OCI-LY7 (cell line): ENCODE measurements at regions not wholly inside any gene's neighbourhood (a gene's known extent, or its start where the extent isn't known, plus 50 kb on each side); places are given as distances from the start of the nearest gene placed in this dataset.
A peak's percentile ranks its signal among the peaks of the same experiment; 100 is the strongest.
"Not testable (repeated sequence)": the region's sequence is repeated elsewhere in the genome, so short reads cannot be mapped to it uniquely, and the experiment has no call there.

ENCODE experiments used
- BruUV-seq: library from RNA; stranded (reverse); fragments of 400-500 nt; replicated peaks from 2 replicates; lab custom pipeline; 2021; lab: Mats Ljungman, UMichigan
- CTCF ChIA-PET: fragments of 300-600 bp; sonication (Branson Sonifier 250); formaldehyde crosslinking; loops from one replicate; lab custom pipeline; 2022; ENCODE audit warnings: antibody characterized with exemption; ENCODE audit not compliant: unreplicated experiment; lab: Charles Lee
- POLR2A ChIA-PET: fragments of 300-600 bp; sonication (Branson Sonifier 250); formaldehyde crosslinking; loops from one replicate; lab custom pipeline; 2022; ENCODE audit warnings: antibody characterized with exemption; lab: Charles Lee
- DNase-seq: peaks from one replicate; pipeline ENCODE4 v3.0.0-alpha.2; 2015; ENCODE audit warnings: low spot score
- H2AFZ ChIP-seq: fragments of 200-600 bp; sonication (generic), shearing (Covaris generic); 2 replicates; pipeline ENCODE4 v1.6.1; 2014; ENCODE audit warnings: mild to moderate bottlenecking, antibody characterized with exemption, low read length, moderate library complexity
- H3K27ac ChIP-seq: fragments of 200-600 bp; sonication (generic); 2 replicates; pipeline ENCODE4 v1.5.1; 2014; ENCODE audit warnings: mixed run types, low read depth, mild to moderate bottlenecking, moderate library complexity, low read length, inconsistent platforms; ENCODE audit not compliant: poor library complexity, severe bottlenecking
- H3K36me3 ChIP-seq: fragments of 200-600 bp; sonication (generic); 2 replicates; pipeline ENCODE4 v1.6.1; 2014; ENCODE audit warnings: mild to moderate bottlenecking, antibody characterized with exemption, low read length, moderate library complexity, mixed read lengths; ENCODE audit not compliant: insufficient read depth
- H3K4me1 ChIP-seq: fragments of 200-600 bp; sonication (generic); 2 replicates; pipeline ENCODE4 v1.5.1; 2014; ENCODE audit warnings: mild to moderate bottlenecking, low read length; ENCODE audit not compliant: insufficient read depth, poor library complexity, severe bottlenecking
- H3K4me2 ChIP-seq: fragments of 200-600 bp; sonication (generic); 2 replicates; pipeline ENCODE4 v1.6.1; 2014; ENCODE audit warnings: mild to moderate bottlenecking, low read length
- H3K4me3 ChIP-seq: fragments of 200-600 bp; sonication (generic); 2 replicates; pipeline ENCODE4 v1.5.1; 2014; ENCODE audit warnings: mild to moderate bottlenecking, low read depth, low read length; ENCODE audit not compliant: poor library complexity, severe bottlenecking
- H3K79me2 ChIP-seq: fragments of 200-600 bp; sonication (generic); 2 replicates; pipeline ENCODE4 v1.6.1; 2016; ENCODE audit warnings: low read depth, mild to moderate bottlenecking, low read length, moderate library complexity, mixed read lengths; ENCODE audit not compliant: insufficient read depth
- H3K9me2 ChIP-seq: fragments of 200-600 bp; sonication (generic); 2 replicates; pipeline ENCODE4 v1.6.1; 2016; ENCODE audit warnings: mild to moderate bottlenecking, low read length, mixed read lengths; ENCODE audit not compliant: insufficient read depth
- H3K9me3 ChIP-seq: fragments of 200-600 bp; sonication (generic); 2 replicates; pipeline ENCODE4 v1.6.1; 2014; ENCODE audit warnings: mild to moderate bottlenecking, mixed run types, low read length, mixed read lengths
- H4K20me1 ChIP-seq: fragments of 200-600 bp; sonication (generic); 2 replicates; pipeline ENCODE4 v1.6.1; 2014; ENCODE audit warnings: mild to moderate bottlenecking, antibody characterized with exemption, low read length, moderate library complexity, mixed read lengths; ENCODE audit not compliant: insufficient read depth
- intact Hi-C: fragments of 100-400 bp; cut with micrococcal nuclease; formaldehyde crosslinking; loops from one replicate; pipeline ENCODE4 v1.10.0; 2022; ENCODE audit not compliant: unreplicated experiment
- TF ChIP-seq, protein P1 (sequence below): fragments of 200-600 bp; sonication (generic); conservative IDR thresholded peaks from 2 replicates; pipeline ENCODE4 v1.5.1; 2014; ENCODE audit warnings: mild to moderate bottlenecking, antibody characterized with exemption, low read length, moderate library complexity, mixed read lengths

DNA sequence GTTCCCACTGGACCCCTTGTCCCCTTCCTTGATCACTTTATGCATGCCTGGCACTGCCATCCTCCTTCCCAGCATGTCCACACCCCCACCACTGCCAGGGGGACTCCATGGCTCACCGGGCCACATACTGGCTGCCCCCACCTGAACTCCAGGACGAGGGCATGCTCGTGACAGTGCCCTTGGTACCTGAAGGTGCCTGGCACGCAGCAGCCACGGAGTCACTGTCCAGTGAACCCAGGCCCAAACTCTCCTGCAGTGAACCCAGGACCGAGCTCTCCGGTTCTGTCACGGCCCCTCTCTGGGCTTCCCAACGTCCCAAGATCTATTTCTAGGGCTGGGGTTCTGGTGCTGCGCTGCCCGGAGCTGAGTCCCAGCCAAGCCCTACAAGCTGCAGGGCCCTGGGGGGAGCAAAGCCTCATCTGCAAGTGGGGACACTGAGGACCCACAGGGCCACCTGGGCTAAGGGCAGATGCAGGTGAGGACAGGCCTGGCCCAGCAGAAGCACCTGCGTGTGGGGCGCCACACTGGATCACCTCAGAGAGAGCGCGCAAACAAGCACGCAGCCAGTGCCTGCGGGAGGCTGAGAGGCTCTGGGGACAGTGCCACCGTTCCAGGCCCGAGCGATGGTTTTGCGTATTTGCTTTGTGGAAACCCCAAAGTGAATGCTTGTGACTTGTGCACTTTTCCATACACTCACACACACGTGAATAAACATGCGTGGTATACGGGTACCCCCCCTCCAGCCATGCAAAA is 5406.3 kb upstream of the TPTE start:
- CTCF ChIA-PET, H3K4me2 ChIP-seq, H3K9me3 ChIP-seq, H3K79me2 ChIP-seq, H4K20me1 ChIP-seq, POLR2A ChIA-PET, H3K27ac ChIP-seq, intact Hi-C loops, H2AFZ ChIP-seq, H3K4me3 ChIP-seq, H3K36me3 ChIP-seq, DNase-seq, BruUV-seq, H3K9me2 ChIP-seq: not testable (repeated sequence)
- H3K4me1 ChIP-seq = peaks cover 26% of the 10 kb centered on the region
- TF ChIP-seq, protein P1, sequence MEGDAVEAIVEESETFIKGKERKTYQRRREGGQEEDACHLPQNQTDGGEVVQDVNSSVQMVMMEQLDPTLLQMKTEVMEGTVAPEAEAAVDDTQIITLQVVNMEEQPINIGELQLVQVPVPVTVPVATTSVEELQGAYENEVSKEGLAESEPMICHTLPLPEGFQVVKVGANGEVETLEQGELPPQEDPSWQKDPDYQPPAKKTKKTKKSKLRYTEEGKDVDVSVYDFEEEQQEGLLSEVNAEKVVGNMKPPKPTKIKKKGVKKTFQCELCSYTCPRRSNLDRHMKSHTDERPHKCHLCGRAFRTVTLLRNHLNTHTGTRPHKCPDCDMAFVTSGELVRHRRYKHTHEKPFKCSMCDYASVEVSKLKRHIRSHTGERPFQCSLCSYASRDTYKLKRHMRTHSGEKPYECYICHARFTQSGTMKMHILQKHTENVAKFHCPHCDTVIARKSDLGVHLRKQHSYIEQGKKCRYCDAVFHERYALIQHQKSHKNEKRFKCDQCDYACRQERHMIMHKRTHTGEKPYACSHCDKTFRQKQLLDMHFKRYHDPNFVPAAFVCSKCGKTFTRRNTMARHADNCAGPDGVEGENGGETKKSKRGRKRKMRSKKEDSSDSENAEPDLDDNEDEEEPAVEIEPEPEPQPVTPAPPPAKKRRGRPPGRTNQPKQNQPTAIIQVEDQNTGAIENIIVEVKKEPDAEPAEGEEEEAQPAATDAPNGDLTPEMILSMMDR = 0 out of 2 replicates have a peak, but pooled peaks have one; percentile 10

DNA sequence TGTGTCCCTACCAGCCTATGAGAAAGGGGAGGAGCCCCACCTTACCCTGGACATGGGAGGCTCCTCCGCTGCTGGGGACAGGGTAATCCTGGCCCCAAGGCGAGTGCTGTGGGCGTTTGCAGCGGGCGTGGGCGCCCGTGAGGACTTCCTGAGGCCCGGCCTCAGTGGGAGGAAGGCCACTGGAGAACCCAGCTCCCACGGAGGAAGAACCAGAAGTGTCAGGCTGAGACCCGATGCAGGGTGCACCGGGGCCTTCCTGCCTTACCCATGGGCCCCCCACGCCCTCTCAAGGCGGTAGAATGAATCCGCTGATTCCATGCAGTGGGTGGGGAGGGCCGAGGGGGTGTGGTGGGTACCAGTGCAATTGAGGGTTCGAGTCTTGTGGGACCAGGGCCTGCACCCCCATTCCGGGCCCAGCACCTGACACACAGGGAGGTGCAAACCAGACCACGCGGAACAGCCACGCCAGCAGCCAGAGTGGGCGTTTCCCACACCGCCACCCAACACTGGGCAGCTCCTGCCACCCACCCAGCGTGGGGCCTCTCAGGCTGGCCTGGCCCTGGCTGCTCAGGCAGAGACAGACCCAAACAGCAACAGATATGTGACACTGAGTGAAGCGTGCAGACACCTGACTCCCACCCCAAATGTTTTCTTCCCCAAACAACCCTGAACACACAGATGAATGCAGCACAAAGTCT is 5405.6 kb upstream of the TPTE start:
- BruUV-seq, H3K9me2 ChIP-seq, H2AFZ ChIP-seq, POLR2A ChIA-PET, H3K9me3 ChIP-seq, H3K4me3 ChIP-seq, CTCF ChIA-PET, H3K36me3 ChIP-seq, H3K79me2 ChIP-seq, H4K20me1 ChIP-seq, intact Hi-C loops, H3K4me2 ChIP-seq: not testable (repeated sequence)
- Histone ChIP-seq H3K27ac (peak overlapping the region; percentile 25), H3K4me1 (peaks cover 26% of the 10 kb centered on the region)
- peak; percentile 2 for DNase-seq

DNA sequence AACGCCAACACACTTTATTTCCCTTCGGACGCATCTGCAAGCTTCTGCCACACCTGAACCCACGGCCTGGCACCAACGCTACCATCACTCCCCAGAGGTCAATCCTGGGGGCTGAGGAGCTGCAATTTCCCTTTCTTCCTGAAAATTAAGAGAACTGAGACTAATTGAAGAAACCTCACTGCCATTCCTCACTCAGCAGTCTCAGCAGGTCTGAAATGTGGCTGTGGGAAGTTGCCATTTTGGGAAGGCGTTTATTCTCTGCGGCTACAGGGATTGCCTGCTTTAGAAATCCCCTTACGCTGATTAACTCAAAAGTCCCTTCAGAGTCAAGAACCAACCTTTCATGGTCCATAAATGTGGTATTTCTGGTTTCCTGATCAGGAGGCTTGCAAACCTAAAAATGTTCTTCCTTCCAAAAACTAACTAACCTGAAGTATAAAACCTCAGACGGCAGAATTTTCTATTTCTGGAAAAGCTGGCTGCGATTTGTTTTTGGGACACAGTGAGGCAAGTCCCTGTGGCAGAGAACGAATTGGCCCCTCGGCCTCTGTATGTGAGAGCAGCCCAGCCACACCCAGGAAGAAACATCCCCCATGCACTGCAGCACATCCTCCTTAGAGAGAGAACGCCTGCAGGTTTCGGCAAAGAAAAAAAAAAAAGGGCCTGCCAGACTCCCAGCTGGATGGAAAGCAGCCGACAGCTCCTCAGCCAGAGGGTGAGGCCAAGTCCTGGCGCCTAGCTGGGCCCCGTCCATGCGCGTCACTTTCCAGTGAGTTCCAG is 5404.8 kb upstream of the TPTE start:
- H3K9me2 ChIP-seq, H4K20me1 ChIP-seq, CTCF ChIA-PET, H3K4me2 ChIP-seq, H3K4me3 ChIP-seq, DNase-seq, H2AFZ ChIP-seq, H3K36me3 ChIP-seq, H3K9me3 ChIP-seq, intact Hi-C loops, POLR2A ChIA-PET, H3K79me2 ChIP-seq: not testable (repeated sequence)
- BruUV-seq = TSS peak; percentile 87
- H3K27ac ChIP-seq = peak overlapping the region; percentile 25
- H3K4me1 ChIP-seq = peaks cover 26% of the 10 kb centered on the region

DNA sequence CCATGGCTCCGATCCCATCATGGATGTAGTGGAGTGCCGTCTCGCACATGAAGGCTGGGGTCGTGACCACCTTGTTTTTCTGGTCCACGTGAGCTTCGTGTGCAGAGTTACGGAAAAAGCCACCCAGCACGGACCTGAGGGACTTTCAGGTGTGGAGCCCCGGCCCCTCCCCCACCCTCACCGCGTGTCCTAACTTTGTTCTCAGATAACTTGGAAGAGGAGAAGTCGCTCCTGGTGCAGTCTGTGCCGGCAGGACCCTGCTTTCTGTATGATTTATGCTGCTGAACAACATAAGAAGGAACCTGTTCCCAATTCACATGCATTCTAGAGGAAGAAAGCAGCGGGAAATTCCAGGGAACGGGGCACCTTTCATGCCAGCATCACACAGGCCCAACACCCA is 5404.2 kb upstream of the TPTE start:
- intact Hi-C loops, H3K9me2 ChIP-seq, H2AFZ ChIP-seq, H3K36me3 ChIP-seq, H3K4me3 ChIP-seq, CTCF ChIA-PET, BruUV-seq, H4K20me1 ChIP-seq, H3K79me2 ChIP-seq, DNase-seq, H3K9me3 ChIP-seq, POLR2A ChIA-PET, H3K4me2 ChIP-seq: not testable (repeated sequence)
- peaks cover 26% of the 10 kb centered on the region for H3K4me1 ChIP-seq
- H3K27ac ChIP-seq = peak overlapping the region; percentile 62

DNA sequence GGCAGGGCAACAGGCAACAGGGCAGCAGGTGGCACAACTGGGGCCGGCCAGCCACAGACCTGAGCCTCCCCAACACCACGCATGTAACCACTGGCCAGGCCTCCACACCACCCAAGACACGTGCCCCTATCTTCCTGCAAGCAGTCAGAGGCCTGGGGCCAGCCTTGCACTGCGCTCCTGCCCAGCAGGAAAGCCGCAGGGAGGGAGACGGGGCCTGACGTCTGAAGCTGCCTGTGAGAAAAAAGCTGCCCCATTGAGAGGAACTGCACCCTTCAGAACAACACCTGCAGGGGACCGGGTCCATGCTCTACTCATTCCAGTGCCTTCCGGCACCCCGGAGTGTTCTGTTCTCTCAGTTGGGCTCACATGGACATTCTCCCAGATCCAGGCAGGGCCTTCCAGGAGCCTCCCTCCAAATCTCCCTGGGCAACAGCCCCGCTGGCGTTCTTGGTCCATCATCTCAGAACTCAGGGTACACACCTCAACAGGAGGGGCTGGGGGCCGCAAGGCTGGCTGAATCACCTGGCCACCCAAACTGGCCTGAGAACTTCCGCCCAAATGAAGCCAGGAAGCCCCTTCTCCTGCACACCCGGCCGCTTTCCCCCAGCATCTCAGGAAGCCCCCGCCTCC is 5403.6 kb upstream of the TPTE start:
- BruUV-seq, H4K20me1 ChIP-seq, POLR2A ChIA-PET, H3K9me2 ChIP-seq, H3K36me3 ChIP-seq, H3K4me3 ChIP-seq, H3K9me3 ChIP-seq, intact Hi-C loops, CTCF ChIA-PET, H3K79me2 ChIP-seq, H2AFZ ChIP-seq: not testable (repeated sequence)
- peak; percentile 27 for DNase-seq
- Histone ChIP-seq H3K4me2 (peak overlapping the region; percentile 36; the same call in 1 of the 2 replicates), H3K27ac (peak overlapping the region; percentile 62), H3K4me1 (peaks cover 26% of the 10 kb centered on the region)
